ENCODE measurements at regions not wholly inside any gene's neighbourhood (a gene's known extent, or its start where the extent isn't known, plus 50 kb on each side); places are given as distances from the start of the nearest gene placed in this dataset.

DNA sequence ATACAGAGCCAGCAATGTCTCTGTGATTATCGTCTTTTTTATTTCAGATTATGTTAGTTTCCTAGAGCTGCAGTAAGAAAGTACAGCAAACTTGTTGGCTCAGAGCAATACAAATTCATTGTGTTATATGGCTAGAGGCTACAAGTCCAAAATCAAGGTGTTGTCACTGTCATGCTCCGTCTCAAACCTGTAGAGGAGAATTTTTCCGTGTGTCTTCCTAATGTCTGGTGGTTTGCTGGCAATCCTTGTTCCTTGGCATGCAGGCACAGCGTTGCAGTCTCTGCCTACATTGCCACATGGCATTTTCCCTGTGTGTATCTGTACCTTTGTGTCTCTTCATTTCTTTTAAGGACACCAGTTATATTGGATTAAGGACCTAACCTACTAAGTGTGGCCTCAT, 244.4 kb downstream of the LRRIQ3 start:
- no peak for DNase-seq (ENCODE audit: low read depth)

DNA sequence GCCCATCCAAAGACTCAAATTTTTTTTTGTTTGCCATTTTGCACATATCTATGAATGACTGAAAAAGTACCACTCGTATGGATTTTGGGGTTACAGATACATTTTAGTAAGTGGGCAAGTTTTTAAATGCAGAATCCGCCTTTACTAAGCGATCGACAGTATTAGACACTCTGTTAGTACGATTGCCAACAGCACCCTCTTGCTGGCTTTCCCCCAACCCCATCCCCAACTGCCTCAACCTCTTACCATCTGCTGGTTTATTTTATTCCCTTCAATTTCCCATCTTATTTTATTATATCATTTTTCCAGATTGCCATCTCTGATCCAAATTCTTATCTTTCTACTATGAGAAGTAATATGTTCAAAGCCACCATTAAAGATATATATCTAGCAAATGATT, 244.8 kb downstream of the LRRIQ3 start:
- no peak for DNase-seq (ENCODE audit: low read depth)

DNA sequence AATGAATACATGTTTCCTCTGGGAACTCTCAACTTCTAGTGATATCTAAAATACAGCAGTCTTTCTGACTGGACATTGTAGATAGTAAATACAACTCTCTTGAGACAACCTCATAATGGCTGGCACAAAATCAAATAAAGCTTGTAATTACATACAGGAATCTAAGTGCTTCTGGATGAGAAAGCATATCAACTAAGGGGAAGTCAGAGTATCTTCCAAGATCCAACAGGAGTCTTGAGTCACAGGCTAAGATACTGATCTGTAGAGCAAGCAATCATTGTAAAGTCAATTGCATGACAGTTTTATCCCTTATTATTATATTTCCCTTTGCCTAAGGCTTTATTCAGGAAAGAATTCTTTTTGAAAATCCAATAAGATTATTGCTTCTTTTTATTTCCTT, 249.9 kb downstream of the LRRIQ3 start:
- no peak for DNase-seq (ENCODE audit: low read depth)

DNA sequence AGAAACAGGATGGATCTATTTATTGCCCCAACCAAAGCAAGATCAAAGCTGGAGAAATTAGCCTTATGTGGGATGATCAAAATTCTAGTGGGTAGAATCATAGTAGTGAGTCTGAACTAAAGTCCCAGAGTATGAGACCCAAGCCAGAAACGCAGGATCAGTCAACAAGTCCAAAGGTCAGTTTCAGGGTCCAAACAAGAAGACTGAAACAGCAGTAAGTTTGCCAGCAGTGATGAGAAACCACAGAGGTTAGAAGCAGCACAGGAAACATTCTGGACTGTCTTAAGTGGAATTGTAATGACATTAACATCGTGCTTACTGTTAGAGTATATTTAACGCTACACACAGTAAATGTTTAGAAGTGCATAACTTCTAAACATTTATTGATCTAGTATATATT, 251.0 kb downstream of the LRRIQ3 start:
- DNase-seq (ENCODE audit: low read depth): peak; percentile 54

DNA sequence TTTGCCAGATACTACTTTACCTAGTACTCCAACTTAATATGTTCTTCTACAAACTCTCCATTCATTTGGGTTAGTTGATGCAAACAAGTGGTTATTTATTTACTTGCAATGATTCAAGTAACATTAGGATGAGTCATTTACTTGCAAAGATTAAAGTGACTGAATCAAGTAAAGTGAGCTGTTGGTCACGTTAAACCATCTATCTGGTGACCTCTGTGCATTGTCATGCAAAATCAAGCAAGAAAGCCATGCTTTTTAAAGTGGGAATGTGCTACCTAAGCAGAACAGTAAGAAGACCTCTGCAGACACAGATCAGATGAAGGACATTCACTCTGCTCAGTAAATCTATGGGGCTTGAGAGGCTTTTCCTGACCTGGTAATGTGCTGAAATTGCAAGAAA, 254.7 kb downstream of the LRRIQ3 start:
- DNase-seq (ENCODE audit: low read depth): peak; percentile 90

DNA sequence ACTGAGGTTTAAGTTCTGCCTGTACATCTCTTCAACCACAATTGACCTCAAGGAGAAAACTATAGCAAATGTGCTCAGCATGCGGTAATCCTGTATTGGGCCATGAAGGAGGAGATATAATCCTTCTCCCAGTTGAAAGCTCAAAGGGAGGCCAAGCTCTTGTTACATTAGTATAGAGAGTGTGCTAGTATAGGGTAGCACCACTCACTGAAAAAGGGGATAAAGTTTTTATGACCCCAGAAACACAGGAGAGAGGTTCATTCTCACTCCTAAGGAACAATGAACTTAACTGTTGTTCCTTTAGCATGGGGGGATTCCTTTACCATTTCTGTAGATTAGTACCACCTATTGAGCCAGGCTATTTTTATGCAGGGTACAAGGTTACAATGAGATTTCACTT, 267.7 kb downstream of the LRRIQ3 start:
- no peak for DNase-seq (ENCODE audit: low read depth)

DNA sequence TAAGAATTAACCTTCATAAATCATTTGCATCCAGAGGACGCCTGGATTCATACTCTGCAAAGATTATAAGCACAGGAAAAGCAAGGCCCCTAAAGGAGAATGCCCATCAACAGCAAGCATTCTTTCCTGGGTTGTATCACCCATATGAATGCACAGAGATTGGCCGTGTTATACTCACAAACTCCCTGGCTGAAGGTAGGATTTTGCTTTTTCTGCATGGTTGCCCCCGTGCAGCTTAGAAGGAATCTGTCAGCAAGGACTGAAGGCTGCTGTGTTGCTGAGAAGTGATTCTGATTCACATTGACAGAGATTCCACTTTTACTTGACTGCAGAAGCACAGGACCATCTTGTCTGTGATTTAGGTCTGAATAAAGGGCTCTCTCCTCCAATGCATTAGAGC, 283.0 kb downstream of the LRRIQ3 start:
- DNase-seq (ENCODE audit: low read depth): peak; percentile 58

DNA sequence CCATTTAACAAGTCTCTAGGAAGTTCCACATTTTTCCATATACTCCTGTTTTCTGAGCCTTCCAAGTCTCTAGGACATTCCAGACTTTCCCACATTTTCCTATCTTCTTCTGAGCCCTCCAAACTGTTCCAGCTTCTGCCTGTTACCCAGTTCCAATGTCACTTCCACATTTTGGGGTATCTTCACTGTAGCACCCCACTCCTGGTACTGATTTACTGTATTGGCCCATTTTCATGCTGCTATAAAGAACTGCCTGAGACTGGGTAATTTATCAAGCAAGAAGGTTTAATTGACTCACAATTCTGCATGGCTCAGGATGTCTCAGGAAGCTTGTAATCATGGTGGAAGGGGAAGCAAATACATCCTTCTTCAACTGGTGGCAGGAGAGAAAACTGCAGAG, 285.0 kb downstream of the LRRIQ3 start:
- no peak for DNase-seq (ENCODE audit: low read depth)

DNA sequence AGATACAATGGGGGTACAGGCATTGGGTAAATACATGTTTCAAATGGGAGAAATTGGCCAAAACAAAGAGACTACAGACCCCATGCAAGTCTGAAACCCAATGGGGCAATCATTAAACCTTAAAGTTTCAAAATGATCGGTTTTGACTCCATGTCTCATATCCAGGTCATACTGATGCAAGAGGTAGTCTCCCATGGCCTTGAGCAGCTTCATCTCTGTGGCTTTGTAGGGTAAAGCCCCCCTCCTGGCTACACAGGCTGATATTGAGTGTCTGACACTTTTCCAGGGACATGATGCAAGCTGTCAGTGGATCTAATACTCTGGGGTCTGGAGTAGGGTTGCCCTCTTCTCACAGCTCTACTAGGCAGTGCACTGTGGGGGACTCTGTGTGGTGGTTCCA, 286.1 kb downstream of the LRRIQ3 start:
- no peak for DNase-seq (ENCODE audit: low read depth)

DNA sequence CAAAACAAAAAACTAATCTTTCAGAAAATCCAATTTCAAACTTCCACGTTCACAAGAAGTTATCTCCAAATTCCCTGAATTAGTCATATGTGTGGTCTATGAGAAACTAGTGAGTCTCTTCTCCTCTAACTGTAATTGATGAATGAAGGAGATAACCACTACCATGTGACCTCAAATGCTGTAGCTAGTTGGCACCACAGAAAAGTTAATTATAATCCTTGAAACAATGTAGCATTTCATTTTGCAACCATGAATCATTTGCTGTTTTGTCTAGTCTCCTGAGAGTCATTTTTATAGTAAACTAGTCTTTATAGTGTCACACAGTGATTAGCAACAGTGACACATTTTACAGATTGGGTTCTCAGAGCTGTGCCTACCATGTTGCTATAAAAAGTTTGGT, 287.5 kb downstream of the LRRIQ3 start:
- peak; percentile 84 for DNase-seq (ENCODE audit: low read depth)

DNA sequence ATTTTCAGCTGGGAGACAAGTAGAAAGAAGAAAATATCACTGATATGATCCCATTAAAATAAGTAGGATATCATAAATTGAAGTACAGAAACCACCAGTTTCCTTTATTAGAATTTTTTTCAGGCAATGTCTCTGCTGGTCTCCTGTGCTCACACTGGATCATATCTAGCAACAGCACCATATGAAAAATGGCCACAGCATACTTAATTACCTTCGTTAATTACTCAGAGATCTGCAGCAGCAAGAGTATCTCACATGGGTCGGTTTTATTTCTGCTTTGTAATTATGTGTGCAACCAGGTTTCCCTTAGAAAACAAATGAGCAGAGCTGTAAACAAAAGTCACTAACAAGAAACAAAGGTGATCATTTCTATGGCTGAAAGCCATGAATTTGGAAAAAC, 287.9 kb downstream of the LRRIQ3 start:
- no peak for DNase-seq (ENCODE audit: low read depth)

DNA sequence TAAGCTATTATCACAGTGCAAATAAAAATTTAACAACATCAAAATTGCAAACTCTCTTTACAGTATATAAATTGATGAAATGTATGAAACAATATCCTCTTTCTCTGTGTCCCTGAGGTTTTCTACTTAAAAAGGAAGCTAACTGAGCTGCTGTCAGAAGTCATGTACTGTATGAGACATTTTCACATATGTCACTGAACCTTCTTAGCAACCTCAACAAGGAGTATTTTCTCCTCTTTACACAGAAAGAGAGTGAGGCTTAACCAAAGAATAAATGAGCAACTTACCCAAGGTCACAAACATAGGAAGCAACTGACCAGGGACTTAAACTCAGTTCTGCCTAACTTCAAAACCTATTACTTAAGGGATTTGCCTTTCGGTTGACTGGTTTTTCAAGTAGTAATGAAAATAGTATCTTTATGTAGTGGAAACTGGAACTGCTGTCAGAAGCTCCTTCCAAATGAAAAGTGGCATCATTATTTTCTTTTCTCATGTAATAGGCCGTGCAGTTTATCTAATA, 288.9 kb downstream of the LRRIQ3 start:
- peak; percentile 28 for DNase-seq (ENCODE audit: low read depth)

DNA sequence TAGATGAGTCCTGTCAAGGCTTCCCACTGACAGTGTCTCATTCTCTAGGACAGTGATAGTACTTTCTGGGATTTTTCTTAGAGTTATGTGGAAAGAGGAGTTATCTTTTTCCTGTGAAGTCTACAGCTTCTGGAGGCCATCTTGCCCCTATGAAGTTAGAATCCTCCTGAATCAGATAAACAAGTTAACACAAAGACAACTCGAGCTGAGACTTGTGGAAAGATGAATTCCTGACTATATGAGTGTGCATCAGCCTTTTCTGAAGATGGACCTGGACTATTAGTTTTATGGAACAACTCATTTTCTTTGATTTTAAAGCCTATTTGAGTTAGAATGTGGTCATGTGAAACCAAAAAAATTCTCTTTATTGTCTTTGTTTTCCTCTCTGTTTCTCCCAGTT, 290.9 kb downstream of the LRRIQ3 start:
- no peak for DNase-seq (ENCODE audit: low read depth)

DNA sequence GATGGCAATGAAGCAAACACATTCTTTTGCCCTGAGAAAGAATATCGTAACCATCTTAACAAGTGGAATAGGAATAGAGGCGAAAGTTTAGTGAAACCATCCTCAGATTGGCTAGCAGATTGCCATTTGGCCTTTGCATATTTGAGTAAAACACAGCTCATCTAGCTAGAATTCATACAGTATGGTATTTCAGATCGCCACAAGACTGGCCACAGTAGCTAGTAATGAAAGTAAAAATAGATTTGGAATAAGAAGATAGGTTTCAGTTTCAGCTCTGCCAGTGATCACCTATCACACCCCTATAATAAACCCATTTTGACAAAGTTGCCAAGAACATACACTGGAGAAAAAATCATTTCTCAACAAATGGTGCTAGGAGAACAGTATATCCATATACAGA, 294.9 kb downstream of the LRRIQ3 start:
- no peak for DNase-seq (ENCODE audit: low read depth)

DNA sequence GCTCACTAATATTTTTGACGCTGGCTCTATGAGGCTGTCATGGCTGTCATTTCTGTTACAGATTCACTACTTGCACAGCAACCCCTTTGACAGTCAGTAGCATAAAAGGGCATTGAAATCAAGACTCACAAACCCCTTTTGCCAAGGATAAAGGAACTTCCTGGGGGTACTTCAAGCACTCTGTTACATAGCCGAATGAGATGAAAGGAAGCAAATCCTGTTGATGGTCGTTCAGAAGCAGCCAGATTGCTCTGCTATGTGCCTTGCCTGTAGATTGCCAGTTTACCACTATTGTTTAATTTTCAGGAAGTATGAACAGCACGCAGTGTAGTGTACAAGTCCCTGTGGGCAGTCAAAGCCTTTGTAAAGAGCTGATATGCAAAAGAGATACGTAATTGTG, 296.2 kb downstream of the LRRIQ3 start:
- no peak for DNase-seq (ENCODE audit: low read depth)

DNA sequence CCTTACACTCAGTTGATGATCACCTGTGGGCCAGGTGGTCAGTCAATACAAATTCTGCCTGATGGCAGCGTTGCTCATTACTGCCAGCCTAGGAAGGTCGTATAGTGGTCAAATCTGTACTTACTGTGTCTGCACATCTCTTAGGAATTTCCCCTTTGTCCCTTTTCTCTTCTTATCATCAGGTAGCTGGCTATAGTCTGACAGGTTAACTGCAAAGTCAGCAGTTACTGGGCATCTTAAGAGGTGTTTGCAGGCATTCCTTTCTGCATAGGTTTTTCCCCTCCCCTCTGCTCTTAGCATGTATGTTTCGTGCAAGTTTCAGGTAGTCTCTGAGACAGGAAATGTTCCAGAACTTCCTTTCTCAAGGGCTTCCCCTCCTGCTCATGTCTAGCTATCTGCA, 298.7 kb downstream of the LRRIQ3 start:
- no peak for DNase-seq (ENCODE audit: low read depth)

DNA sequence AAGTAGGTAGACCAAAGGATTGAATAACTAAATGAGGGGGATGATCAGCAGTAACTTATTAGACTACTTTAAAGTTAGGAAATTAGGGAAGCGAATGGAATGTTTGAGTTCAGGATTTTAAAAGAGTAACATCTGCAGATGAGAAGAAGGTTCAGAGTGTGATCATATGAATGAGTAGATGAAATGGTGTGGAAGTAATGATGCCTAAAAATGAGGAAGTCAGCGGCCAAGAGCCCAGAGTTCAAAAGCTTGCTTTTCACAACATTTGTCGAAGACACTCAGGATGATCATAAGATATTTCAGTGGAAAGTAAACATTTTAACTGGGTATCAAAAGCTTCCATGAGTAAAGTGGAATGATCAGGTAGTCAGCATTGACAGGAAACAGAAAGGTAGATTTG, 299.4 kb downstream of the LRRIQ3 start:
- DNase-seq (ENCODE audit: low read depth): no peak

DNA sequence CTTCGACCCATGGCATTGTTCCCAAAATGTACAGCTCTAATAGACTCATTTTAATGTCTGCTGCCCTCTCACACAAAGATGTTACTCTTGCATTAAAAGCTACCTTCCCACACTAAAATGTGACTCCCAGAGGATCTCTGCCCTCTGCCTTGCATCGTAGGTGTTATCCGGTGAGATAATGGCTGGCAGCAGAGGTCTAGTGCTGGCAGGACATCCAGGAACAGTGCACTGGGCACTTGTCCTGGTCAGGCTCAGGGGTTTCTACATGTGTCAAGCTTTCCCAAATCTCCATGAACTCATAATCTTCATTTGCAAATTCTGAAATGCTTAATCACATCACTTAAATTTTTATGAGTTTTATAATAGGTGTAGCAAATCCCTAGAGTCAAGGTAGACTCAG, 310.6 kb downstream of the LRRIQ3 start:
- no peak for DNase-seq (ENCODE audit: low read depth)

DNA sequence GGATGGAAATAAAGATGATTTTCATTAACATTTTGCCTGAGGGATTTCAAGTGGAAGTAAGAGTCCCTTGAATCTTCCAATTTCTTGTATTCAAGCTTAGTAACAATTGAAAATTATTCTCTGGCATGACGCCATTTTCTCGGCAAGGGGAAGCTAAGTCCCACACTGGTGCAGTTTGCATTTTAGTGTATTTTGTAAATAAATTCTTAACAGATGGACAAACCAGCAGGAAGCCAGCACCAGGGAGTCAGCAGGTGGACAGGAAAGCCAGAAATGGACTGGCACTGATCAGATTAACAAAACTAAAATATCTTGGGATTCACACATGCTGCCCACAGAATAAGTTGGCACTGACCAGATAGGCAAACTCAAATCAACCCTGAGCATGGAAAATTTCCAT, 311.3 kb downstream of the LRRIQ3 start:
- DNase-seq (ENCODE audit: low read depth): no peak

DNA sequence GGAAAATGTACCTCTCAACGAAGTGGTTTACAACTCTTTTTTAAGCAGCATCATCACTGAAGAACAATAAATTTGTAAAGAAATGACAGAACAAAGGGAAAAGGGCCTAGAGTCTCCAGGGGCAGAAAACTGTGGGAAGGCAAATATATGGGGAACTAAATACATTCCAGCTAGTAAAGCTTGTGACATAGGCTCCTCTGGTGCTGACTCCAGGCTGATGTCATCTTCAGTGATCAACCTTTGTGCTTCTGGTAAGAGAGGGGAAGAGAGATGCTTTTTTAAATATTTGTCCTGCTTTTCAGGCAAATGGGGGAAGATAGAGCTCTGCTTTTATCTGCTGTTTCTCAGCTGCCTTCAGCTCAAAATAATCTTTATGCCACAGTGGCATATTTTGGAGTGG, 323.2 kb downstream of the LRRIQ3 start:
- no peak for DNase-seq (ENCODE audit: low read depth)

DNA sequence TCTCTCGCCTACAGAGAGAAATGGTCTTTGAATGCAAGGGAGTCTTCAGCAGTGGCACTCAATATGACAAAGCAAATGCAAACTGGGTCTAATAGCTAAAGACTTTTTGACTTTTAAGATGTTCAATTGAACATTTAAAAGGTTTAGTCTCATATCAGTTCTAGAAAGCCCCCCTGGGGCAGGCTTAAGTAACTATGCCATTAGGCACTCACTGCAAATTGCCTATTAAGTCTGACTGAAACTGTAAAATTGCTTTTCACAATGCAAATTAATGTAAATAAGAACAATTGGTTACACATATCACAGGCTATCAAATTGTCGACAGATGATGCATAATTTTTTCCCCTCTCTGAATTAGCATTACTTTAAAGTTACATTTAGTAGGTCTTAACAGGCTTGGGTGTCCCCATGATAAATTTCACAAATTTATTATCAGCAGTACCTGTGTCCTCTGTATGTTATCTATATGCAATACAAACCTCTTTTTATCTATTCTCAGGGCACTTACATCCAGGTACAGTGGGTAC, 329.1 kb downstream of the LRRIQ3 start:
- DNase-seq (ENCODE audit: low read depth): no peak

DNA sequence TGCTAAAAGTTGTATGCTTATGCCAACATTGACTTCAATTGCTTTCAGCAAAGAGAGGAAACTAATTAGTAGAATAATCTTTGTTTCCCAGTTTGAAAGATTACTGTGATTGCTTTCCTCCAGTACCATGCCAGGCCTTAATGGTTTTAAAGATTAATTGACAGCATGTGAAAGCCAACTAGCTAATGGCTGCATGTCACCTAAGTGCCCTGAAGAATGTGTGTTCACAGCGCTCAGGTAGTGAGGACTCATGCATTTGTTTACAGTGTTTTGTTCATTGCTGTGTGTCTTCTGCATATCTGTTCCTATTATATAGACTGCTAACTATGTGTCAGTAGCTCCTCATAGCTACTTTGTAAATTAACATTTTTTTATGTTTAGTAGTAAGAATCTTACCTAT, 335.6 kb downstream of the LRRIQ3 start:
- DNase-seq (ENCODE audit: low read depth): no peak

DNA sequence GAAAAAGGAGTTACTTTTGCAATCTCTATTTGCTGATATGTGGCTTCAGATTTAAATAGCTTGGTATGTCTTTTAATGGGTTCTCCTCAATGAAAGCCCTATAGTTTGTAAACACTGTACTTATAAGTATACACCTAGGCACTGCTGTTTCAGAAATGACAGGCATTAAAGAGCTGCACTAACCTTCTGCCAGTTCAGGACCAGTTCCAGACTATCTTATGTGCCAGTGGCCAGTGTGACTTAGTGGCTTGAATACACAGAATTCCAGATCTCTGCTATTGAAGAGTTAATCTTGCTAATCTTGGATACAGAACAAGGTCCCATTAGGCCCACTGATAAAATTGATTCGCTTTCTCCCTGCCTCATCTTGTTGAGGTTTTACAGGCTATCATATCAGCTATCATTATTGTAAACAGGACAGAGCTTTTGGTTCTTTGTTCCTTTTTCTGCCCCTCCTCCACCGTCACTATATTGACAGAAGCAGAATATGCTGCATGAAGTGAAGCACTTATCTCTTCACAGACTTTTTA, 337.5 kb downstream of the LRRIQ3 start:
- DNase-seq (ENCODE audit: low read depth): no peak

DNA sequence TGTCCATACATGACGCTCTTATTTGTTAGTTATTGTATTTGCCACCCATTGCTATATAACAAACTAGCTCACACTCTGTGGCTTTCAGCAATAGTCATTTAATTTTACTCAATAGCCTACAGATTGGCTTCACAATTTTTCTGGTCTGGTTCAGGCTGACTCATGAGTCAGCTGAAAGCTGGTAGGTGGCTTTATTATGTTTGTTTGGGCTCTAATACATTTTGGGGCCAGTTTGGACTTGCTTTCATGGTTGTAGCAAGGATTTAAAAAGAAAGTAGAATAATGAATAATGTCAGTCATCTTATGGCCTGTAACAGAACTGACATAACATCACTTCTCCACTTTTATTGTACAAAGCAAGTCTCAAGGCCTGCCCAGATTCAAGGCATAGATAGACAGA, 338.7 kb downstream of the LRRIQ3 start:
- peak; percentile 25 for DNase-seq (ENCODE audit: low read depth)

All from renal cortical epithelial cell (primary cell).